PFSK-1 (cell line): ENCODE measurements at regions not wholly inside any gene's neighbourhood (a gene's known extent, or its start where the extent isn't known, plus 50 kb on each side); places are given as distances from the start of the nearest gene placed in this dataset.

ENCODE experiments used
- POLR2AphosphoS5 ChIP-seq: IDR thresholded peaks from 2 replicates; pipeline ENCODE4 v1.6.1; 2012; ENCODE audit warnings: low read depth, mild to moderate bottlenecking, control low read depth, low read length, moderate library complexity
- TAF1 ChIP-seq: IDR thresholded peaks from 2 replicates; pipeline ENCODE4 v1.6.1; 2012; ENCODE audit warnings: low read length, control low read depth, borderline replicate concordance; ENCODE audit not compliant: insufficient read depth

- TF ChIP-seq TAF1 (no peak), POLR2AphosphoS5 (no peak)
Observed at GRCh38 chr21:18723171-18723570, 319.6 kb upstream of the TMPRSS15 start.
